ENCODE measurements at regions not wholly inside any gene's neighbourhood (a gene's known extent, or its start where the extent isn't known, plus 50 kb on each side); places are given as distances from the start of the nearest gene placed in this dataset.
A peak's percentile ranks its signal among the peaks of the same experiment; 100 is the strongest.
"Not testable (repeated sequence)": the region's sequence is repeated elsewhere in the genome, so short reads cannot be mapped to it uniquely, and the experiment has no call there.

DNA sequence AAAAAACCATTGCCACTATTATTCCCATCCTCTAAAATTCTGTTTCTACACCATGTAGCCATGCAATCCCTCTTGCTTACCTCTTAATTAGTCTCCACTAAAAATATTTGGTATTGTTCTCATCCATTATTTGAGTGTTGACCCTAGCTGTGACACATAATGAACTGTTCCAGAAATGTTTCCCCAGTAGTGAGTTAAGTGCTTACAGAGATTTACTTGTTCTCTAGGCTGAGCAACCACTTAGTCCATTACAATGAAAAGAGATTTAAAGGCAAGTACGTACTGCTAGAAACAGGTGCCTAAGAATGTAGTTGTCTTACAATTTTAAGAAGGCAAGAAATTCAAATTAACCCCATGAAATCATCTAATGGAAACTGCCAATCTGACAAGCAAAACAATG lies 112.7 kb upstream of the PTPN13 start:
- no peak for FAIRE-seq

DNA sequence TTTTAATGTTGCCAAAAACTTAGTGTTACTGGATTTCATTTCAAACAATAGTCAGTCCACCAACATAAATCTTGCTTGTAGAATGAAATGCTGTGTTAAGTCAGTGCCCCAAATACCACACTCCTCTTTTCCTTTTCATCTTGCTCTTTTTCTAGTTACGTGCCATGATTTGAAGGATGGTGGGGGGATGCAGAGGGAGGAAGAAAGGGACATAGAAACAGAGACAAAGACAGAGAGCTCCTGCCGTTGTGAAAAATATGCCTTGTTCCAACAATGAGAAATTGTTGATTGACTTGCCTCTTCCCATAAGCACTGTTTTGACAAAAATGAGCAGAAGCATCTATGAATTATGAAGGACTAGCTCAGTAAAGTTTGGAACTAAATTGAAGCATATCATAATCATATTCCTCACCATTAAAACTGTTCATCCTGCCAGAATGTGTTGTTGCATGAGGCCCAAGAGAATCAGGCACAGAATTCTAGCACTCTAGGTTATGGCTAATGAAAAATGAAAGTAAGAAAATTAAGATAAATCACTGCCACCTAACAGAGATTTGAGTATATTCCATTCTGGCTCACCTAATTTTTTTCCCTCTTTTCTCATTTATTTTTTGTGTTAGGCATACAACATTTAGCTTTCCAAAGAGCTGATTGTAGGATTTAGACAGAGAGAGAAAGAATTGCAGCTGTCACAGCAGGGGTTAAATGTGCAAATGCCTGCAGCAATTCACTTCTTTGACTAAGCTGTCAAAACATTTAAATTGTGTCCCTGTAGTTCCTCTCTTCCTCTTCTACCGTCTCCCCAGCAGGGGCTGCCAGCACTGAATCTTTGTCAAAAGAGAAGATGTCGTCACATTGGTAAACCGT lies 111.6 kb upstream of the PTPN13 start:
- no peak for FAIRE-seq

DNA sequence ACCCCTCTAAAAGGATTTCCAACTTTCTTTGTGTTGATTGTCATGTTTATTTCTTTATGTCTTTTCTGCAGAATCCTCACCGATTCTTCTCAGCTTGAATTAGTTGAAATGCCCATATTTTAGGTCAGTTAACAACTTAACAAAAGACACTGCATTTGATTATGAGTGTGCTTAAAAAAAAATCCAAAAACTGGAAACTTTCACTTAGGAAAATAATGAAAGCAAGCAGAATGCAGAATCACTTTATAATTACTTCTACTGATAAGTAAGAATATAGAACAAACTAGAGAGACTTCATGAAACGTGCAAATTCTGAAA lies 111.0 kb upstream of the PTPN13 start:
- FAIRE-seq: no peak

DNA sequence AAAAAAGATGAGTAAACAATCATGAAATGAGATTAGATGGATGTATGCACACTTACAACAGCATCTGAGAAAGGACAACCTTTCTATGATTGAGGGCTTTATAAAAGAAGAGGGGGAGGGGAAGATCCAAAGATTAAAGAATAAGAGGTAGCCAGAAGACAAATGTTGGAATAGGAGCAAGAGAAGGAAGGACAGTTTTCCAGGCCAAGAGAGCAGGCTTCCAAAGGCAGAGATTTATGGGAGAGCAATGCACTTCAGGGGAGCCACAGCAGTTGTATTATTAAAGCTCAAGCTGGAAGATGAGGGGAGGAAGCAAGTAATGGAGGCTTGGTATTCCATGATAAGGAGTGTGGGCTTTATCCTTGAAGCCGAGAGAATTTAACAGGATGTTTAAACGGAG lies 110.3 kb upstream of the PTPN13 start:
- no peak for FAIRE-seq

DNA sequence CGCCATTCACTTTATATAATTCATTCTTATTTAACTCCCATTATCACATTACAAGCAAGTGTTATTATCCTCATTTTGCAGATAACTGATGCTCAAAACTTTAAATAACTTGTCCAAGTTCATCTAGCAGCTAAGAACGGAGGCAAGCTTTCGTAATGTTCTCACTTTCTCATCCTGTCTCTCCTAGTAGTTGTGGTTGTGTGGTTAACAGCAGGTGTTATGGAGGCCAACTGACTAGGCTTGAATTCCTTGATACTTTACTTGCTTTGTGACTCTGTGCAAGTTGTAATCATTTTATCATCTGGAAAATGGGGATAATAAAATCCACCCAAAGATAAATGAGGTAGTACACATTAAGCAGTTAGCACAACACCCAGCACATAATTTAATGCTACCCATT lies 109.9 kb upstream of the PTPN13 start:
- FAIRE-seq: no peak

DNA sequence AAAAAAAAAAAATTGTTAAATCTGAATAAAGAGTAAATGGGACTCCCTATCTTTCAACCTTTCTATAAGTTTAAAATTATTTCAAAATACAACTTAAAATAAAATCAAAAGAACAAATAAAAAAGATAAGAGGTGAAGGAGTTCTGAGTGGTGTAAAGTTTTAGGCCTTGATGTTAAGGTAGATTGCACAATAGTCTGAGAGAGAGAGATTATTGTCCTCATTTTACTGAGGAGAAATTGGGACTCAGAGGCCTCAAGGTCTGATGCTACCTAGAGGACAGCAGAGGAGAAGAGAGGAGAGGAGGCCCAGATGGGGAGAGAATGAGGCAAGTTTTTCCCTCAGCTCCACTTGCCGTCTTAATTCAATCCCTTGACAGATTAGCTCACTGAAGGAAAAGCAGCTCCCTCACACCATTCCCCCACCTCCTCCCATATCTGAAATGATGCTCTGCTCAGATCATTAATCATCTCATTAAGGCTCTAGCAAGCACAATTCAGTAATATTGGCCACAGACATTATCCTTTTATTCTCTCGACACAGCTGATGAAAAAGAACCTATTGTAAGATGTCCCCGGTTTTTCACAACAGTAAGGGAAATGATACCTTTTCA lies 106.3 kb upstream of the PTPN13 start:
- FAIRE-seq: no peak

DNA sequence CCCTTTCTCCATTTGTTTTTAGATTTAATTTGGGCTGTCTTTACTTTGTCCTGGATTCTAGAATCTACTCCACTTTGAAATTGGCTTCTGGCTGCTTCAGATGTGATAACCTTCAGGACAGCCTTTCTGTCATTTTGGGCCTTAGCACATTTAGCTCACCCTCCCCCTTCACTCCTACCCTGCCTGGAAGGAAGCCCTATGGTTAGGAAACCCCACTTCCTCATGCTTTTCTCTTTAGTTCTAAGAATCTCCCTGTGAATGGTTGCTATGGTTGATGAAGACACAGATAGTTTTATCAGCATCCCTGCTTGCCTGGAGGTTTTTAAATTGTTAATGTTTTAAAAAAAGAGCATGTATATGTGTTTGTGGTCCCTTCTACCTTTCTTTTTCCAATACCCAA lies 100.7 kb upstream of the PTPN13 start:
- FAIRE-seq: no peak

DNA sequence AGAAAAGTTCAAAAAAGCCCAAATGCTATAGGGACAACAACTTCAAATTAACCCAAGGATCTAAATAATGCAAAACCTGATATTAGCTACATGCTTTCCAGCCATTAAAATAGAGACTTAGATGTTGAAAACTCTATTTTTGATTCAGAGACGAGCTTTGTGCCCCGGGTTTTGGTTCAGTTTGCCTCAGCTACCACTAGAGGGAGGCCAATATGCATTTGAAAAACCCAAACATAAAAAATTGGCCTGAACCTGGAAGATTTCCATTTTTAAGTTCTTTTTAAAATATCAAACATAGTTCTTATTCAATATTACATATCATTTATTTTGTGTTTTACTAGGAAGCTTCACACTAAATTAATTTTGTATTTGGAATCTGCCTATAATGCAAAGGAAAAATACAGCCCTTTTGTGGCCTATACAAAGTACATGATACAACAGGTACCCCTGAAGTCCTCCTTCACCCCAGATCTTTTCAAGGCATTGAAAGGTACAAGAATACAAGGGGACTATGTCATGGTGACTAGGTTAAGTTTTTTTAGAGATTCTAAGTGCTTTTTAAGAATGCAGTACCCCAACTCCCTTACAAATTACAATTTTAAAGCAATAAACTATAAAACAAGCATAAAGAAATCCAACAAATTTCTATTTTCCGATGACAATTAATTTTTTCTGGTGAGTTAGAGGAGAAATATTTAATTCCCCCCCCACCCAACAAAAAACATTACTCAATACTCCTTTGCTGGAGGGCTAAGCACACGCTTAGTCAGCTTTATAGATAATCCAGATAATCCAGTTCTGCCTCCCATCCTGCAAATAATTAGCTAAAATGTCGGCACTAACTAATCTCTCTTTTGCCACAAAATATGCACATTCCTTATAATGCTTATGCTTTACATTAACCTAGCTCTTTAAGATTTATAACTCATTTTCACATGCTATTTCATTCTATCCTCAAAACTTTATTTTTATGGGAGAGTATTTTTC lies 97.7 kb upstream of the PTPN13 start:
- peak; percentile 97 for FAIRE-seq

DNA sequence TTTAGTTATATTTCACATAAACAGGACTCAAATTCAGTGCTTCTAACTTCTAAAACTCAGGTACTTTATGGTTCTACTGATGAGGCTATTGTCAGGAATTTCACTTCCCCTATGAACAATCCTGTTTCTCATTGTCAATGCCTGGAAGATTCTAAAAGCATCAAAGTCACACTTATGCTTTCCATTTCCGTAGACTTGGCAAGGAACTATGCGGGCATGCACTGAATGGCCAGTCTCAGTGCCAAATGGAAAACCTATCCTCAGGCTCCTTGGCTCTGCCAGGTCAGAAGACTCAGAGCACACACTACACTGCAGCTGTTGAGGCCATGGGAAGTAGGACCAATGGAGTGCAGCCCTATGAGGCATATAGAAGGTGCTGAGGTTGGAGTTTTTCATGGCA lies 97.0 kb upstream of the PTPN13 start:
- no peak for FAIRE-seq

DNA sequence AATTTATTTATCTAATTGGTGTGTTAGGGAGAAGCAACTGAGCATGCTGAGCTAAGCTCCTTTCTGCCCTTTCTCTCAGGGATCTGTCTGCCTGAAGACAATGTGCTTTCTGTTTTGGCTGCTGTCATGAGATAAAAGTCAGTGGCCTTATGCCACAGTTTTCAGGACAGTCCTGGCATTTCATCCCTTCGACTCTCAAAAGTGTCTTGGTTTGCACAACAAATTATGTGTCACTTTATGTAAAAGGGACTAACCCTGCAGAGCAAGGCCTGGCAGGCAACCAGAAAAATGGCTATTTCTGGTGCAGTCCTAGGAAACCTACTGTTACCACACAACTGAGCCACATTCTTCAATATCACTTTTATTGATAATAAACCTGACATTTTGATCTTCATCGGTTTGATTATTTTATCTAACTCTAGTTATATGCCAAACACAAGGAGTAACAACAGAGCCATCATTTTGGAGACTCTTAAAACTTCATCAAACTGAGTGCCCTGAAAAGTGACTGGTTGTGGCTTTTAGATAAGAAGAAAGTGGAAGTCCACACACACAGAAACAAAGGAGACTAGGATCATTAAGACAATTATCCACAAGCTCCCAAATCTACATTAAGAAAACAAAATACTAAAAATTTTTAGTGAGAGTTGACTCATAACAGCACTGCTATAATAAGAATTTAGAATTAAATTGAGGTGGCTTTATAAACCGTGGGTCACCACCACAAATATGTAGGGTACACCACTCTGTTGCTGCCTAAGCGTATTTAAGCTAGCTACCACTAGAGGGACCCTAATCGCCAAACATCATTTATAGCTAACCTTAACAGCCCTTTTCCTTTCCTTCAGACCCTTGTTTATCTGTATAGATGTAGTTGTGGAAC lies 95.9 kb upstream of the PTPN13 start:
- FAIRE-seq: peak; percentile 96

DNA sequence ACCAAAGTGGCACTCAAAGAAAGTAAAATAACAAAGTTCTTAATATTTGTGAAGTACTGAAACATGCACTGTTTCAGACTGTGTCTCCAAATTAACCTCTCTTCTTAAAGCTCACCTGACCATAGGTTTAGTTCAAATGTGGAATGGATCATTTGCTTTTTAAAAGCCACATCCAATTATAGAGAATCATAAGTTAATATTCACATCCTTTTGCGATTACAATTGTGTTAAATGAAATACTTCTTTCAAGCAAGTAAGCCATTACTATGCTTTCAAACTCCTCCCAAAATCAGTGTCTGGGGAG lies 95.3 kb upstream of the PTPN13 start:
- no peak for FAIRE-seq

DNA sequence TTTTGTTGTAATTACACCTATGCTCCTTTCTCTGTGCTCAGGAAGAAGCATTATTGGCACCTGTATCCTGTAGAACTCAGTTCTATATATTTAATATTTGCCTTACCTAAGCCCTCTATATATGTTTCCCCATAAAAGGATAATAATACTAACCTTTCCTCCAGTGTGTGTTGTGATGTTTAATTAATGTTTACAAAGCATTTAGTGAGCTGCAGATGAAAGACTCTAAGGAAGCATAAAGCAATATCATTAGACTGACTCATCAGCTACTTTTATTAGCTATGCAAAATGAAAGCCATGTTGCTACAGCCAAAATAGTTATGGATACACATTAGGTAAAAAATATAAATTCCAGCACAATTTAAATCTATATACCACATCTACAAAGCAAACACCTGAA lies 93.6 kb upstream of the PTPN13 start:
- FAIRE-seq: peak; percentile 92

DNA sequence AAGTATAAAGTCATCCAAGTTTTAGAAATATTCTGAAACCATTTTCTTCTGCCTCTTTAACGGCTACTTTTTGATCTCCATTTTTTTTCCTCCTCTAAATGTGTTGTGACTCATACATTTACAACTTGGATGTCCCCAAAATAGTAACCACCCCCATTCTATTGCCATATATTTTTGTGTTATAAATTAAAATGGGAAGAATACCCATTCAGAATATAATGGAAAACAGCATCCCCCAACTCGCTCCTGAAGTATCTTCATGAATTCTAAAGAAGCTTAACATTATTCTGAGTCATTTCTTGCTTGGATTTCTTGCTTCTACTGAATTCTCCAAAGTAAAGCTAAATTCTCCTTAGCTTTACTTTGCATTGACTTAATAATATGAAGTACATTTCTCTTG lies 92.0 kb upstream of the PTPN13 start:
- no peak for FAIRE-seq

DNA sequence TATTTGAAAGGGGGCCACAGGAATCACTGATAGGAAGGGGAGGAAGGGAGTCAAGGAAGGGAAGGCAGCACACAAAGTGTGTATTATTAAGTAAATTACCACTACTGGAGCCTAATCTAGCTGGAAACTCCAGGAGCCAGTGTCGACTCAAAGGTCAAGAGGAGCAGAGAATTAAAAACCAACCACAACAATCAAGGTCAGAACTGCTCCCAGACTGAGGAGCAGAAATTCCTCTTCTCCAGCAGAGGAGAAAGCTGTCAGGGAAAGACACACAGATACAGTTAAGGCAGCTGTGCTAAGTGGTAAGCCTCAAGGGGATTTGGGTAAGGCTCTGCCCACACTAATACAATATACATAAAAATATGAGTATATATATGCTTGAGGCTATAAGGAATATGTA lies 87.5 kb upstream of the PTPN13 start:
- no peak for FAIRE-seq

DNA sequence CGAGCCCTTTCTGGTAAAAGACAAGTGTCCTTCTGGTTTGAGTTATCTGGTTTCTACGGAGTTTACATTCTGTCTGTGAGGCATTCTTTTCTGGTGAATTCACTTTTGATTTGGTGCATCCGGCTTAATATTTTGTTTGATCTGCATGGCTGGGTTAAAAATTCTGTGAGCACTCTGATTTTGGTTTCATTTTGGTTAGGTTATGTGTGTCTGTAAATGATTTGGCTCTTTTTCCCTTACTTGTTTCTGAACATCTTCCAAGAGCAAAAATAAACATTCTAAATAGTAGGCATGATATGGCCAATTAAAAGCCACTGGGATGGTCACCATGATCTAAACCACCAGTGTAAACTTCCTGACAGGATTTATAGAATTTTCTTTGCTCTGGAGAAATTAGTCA lies 85.7 kb upstream of the PTPN13 start:
- no peak for FAIRE-seq

DNA sequence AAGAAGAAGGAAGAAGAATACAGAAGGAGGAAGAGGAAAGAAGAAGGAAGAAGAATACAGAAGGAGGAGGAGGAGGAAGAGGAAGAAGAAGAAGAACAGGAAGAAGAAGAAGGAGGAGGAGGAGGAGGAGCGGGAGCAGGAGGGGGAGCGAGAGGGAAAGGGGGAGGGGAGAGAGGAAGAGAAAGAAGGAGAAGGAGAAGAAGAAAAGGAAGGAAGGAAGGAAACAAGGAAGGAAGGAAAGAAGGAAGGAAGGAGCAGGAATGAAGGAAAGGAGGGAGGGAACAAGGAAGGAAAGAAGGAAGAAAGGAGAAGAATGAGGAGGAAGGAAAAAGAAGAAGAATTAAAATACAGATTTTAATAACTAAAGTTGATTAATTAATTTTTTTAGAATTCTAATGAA lies 82.5 kb upstream of the PTPN13 start:
- FAIRE-seq: no peak

DNA sequence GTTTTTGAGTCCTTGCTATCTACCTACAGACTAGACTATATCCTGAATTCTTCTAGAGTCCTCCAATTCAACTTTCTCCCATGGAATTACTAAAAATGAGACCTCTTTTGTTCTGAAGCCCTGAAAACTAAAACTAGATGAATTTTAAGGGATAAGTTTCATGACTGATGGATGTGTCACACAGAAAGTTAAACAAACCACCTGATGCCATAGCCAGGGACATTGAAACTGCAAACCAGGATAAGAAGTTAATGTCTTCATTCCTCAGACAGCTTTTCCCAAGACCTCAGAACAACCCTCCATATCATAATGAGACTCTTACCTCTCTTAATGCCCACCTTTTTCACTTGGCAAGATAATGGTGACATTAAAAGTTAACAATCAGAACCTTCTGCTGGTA lies 81.5 kb upstream of the PTPN13 start:
- FAIRE-seq: no peak

DNA sequence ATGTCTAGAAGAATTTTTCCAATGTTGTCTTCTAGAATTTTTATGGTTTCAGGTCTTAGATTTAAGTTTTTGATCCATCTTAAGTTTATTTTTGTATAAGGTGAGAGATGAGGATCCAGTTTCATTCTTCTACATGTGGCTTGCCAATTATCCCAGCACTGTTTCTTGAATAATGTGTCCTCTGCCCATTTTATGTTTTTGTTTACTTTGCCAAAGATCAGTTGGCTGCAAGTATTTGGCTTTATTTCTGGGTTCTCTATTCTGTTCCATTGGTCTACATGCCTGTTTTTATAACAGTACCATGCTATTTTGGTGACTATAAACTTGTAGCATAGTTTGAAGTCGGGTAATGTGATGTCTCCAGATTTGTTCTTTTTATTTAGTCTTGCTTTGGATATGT lies 78.2 kb upstream of the PTPN13 start:
- not testable (repeated sequence) for FAIRE-seq

DNA sequence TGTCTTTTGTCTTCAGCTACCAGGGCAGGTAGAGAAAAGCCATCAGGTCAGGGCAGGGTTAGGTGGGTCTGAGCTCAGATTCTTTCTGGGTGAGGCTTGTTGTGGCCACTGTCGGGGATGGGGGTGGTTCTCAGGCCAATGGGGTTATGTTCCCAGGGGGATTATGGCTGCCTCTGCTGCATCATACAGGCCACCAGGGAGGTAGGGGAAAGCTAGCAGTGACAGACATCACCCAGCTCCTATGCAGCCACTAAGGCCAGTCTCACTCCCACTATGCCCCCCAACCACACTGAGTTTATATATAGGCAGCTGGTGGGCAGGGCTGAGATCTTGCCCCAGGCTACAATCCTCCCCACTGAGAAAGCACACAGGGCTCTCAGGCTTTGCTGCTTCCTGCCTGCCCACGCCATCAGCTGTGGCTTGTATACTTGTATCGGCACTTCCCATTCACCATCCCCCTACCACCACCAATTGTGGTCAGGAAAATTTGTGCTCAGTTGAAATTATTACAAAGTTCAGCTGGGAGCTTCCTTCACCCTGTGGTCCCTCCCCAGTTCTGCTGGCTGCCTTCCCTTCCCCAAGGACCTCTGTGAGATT lies 72.6 kb upstream of the PTPN13 start:
- FAIRE-seq: no peak

DNA sequence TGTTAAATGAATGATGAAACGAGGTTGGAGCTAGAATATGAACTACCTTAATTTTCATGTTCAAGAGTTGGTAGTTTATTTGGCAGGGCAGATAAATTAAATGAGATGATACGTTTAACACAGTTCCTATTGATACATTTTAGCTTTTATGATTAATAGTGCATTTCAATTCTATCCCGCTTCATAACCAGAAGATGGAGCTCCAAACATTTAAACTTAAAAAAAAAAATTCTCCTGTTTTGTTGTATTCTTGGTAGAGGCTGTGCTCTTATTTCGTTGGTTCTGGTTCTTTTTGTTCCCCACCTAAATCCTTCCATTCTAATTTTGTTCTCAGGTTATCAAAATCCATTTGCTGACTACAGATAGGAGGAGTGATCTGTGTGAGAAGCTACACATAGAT lies 71.8 kb upstream of the PTPN13 start:
- no peak for FAIRE-seq

DNA sequence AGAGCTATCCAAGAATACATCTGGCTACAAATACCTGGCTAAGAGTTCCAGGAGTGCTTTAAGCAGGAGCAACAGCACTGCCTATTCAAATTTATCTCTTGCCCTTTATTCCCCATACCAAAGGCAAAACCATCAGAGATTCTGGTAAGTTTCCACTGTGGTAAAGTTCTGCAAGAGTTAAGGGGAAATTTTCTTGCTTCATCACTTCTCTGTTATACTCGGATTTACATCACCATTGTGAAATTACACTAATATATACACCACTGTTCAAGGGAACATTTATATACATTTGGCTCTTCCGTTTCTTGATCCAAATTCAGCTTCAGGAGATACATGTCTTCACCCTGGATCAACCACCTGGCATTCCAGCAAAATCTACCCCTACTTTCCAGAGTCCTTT lies 70.8 kb upstream of the PTPN13 start:
- no peak for FAIRE-seq

DNA sequence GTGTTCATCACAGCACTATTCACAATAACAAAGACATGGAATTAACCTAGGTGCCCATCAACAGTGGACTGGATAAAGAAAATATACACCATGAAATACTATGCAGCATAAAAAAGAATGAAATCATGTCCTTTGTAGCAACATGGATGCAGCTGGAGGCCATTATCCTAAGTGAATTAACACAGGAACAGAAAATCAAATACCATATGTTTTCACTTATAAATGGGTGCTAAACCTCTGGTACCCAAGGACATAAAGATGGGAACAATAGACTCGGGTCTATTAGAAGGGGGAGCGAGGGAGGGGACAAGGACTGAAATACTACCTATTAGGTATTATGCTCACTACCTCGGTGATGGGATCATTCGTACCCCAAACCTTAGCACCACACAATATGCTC lies 66.4 kb upstream of the PTPN13 start:
- FAIRE-seq: not testable (repeated sequence)

DNA sequence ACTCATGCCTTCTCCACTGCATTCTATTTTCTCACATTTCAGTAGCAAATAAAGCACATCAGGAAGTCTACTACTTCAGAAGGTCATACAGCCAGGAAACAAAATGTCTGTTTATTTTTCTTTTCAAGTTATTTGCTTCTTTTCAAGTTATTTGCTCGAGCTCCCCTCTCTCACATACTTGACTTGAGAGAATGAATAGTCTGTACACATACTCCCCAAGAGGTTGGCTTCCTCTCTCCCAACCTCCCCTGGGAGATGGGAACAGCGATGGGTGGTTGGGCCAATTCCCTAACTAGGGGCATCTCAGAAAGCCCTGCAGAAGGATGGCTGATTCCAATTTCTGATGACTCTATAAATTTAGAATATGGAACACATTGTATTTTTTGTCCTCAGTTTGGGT lies 64.7 kb upstream of the PTPN13 start:
- no peak for FAIRE-seq
